Tibial nerve (tissue), 4 donors: ENCODE measurements at regions not wholly inside any gene's neighbourhood (a gene's known extent, or its start where the extent isn't known, plus 50 kb on each side); places are given as distances from the start of the nearest gene placed in this dataset.

Source experiments
- DNase-seq, 2 donors: peaks; one replicate each; pipeline ENCODE4 v3.0.0-alpha.2; 2019; ENCODE audit warnings: low spot score in 2 of 2
- H3K27ac ChIP-seq, 4 donors: fragments of 200-600 bp; sonication (generic) in 3 of 4; one replicate each; pipeline ENCODE4 v1.5.1; 2017 to 2019; ENCODE audit warnings: mild to moderate bottlenecking in 1 of 4
- H3K27me3 ChIP-seq, 2 donors: fragments of 200-600 bp; sonication (generic) in 1 of 2; one replicate each; pipeline versions ENCODE4 v1.5.1 to v1.6.0; 2017 to 2019
- H3K36me3 ChIP-seq, 3 donors: fragments of 200-600 bp; sonication (generic); one replicate each; pipeline ENCODE4 v1.5.1; 2018 to 2019
- H3K4me1 ChIP-seq, 4 donors: fragments of 200-600 bp; sonication (generic) in 3 of 4; one replicate each; pipeline ENCODE4 v1.5.1; 2017 to 2019
- H3K4me3 ChIP-seq, 4 donors: fragments of 200-600 bp; sonication (generic) in 3 of 4; one replicate each; pipeline ENCODE4 v1.5.1; 2017 to 2019; ENCODE audit warnings: mild to moderate bottlenecking in 1 of 4, moderate library complexity in 1 of 4
- H3K9me3 ChIP-seq, 4 donors: fragments of 200-600 bp; sonication (generic) in 3 of 4; one replicate each; pipeline ENCODE4 v1.5.1; 2017 to 2019
- EP300 ChIP-seq, 2 donors: sonication (generic); formaldehyde crosslinking; IDR thresholded peaks; one replicate each; pipeline ENCODE4 v1.6.1; 2017; ENCODE audit warnings: antibody characterized with exemption in 2 of 2, mild to moderate bottlenecking in 1 of 2
- POLR2A ChIP-seq, 2 donors: fragments of 450-650 bp; IDR thresholded peaks; one replicate each; pipeline ENCODE4 v1.6.1; 2017; ENCODE audit warnings: antibody characterized with exemption in 2 of 2, mild to moderate bottlenecking in 2 of 2, moderate library complexity in 2 of 2
- WGBS, 2 donors: methylation state at CpG; one replicate each; pipeline ENCODE4 v1.1.5; 2018; 5-methylcytosine and 5-hydroxymethylcytosine counted together
- TF ChIP-seq, protein P1 (sequence below), 5 experiments: fragments of 200-600 bp in 3 of 5; fragments of 450-650 bp in 2 of 5; sonication (generic) in 3 of 5; IDR thresholded peaks; one replicate each; pipeline ENCODE4 v1.5.1; 2016 to 2019; ENCODE audit warnings: antibody characterized with exemption in 5 of 5, mild to moderate bottlenecking in 3 of 5, moderate library complexity in 2 of 5

DNA sequence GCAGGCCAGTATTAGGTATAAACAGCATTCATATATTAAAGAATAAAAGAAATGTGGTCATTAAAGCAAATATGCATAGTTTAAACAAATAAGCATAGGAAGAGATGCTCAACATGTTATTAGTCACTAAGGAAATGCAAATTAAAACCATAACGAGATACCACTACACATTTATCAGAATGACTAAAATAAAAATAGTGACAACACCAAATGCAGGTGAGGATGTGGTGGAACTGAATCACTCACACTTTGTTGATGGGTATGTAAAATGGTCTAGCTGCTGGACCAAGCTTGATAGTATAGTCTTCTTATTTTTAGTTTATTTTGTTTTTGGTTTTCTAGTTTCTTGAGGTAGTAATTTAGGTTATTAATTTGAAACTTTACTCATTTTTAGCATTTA, 242.9 kb downstream of the HGF start:
- H3K27ac ChIP-seq = no peak overlapping the region

DNA sequence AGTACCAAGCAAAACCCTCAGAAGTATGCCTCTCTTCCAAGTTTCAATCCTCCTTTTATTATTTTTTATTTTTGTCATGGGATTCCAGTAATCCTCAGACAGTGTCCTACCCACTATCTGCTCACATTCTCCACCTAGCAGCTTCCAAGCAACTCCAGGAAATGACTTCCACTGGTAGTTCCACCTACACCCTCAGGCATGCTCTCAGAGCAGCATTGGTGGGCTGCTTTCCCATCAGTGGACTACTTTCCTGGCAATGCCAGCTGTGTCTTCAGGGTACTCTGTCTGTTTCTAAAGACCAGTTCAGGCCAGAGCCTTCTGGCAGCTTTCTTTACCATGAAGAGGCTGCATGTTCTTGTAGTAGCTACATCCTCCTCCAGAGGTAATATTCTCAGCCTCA, 244.0 kb downstream of the HGF start:
- no peaks in the 10 kb centered on the region for H3K4me1 ChIP-seq
- H3K9me3 ChIP-seq = no peaks in the 10 kb centered on the region
- no peaks in the 10 kb centered on the region for H3K27me3 ChIP-seq
- DNase-seq = no peak
- no peak overlapping the region for H3K27ac ChIP-seq
- TF ChIP-seq EP300 (IDR thresholded peaks at IDR 0.05) (no peak), POLR2A (IDR thresholded peaks at IDR 0.05) (no peak)
- TF ChIP-seq, protein P1, sequence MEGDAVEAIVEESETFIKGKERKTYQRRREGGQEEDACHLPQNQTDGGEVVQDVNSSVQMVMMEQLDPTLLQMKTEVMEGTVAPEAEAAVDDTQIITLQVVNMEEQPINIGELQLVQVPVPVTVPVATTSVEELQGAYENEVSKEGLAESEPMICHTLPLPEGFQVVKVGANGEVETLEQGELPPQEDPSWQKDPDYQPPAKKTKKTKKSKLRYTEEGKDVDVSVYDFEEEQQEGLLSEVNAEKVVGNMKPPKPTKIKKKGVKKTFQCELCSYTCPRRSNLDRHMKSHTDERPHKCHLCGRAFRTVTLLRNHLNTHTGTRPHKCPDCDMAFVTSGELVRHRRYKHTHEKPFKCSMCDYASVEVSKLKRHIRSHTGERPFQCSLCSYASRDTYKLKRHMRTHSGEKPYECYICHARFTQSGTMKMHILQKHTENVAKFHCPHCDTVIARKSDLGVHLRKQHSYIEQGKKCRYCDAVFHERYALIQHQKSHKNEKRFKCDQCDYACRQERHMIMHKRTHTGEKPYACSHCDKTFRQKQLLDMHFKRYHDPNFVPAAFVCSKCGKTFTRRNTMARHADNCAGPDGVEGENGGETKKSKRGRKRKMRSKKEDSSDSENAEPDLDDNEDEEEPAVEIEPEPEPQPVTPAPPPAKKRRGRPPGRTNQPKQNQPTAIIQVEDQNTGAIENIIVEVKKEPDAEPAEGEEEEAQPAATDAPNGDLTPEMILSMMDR (IDR thresholded peaks at IDR 0.05) = no peak
- H3K4me3 ChIP-seq = no peak overlapping the region
- H3K36me3 ChIP-seq = no peaks in the 10 kb centered on the region

More for the DNA sequence above, 242.9 kb downstream of the HGF start:
- Histone ChIP-seq H3K4me1 (no peaks in the 10 kb centered on the region), H3K36me3 (no peaks in the 10 kb centered on the region), H3K9me3 (no peaks in the 10 kb centered on the region), H3K4me3 (no peak overlapping the region), H3K27me3 (no peaks in the 10 kb centered on the region)
- WGBS, 2 donors = 88 to 89% methylated on average over 1 of the region's 1 CpG
- TF ChIP-seq, protein P1 (IDR thresholded peaks at IDR 0.05) = no peak
- TF ChIP-seq POLR2A (IDR thresholded peaks at IDR 0.05) (no peak), EP300 (IDR thresholded peaks at IDR 0.05) (no peak)
- no peak for DNase-seq

DNA sequence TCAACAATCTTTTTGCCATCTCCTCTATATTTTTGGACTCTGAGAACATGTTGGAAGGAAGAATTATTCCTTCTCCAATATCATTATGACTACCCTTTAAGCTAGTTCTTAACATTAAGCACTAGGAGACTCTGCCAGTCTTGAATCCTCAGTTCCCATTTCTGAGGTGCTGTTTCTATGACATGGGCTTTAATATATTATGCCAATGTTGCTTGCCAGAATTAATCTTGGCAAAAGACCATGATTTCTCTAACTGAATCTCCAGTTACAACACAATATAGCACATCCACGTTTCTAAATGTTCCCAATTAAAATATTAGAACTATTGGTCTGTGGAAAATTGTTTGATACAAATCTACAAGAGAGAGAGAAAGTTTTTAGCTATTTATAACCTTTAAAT, 250.0 kb downstream of the HGF start:
- H3K4me3 ChIP-seq = no peak overlapping the region
- no peaks in the 10 kb centered on the region for H3K27me3 ChIP-seq
- no peaks in the 10 kb centered on the region for H3K4me1 ChIP-seq
- no peaks in the 10 kb centered on the region for H3K9me3 ChIP-seq
- H3K27ac ChIP-seq = no peak overlapping the region
- no peak for DNase-seq
- WGBS, 2 donors = 20 to 25% methylated on average over 1 of the region's 1 CpG
- TF ChIP-seq EP300 (IDR thresholded peaks at IDR 0.05) (no peak), POLR2A (IDR thresholded peaks at IDR 0.05) (no peak)
- TF ChIP-seq, protein P1 (IDR thresholded peaks at IDR 0.05) = no peak
- H3K36me3 ChIP-seq = no peaks in the 10 kb centered on the region

DNA sequence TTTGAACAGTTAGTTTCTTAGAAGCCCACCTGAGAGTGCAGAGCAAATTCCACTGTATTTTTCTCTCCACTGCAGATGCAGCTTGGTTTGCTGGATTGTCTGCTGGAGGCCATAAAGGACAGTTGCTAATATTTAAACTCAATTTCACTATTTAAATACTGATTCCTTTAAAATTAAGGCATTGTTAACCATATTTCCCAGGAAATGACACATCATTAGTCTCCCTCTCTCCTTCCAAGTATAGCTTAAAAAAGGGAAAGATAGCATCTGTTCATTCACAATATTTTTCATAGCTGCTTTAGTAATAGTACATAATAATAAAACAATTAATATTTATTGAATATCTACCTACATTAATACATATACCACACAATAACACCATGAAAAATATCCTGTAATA, 252.9 kb downstream of the HGF start:
- H3K27me3 ChIP-seq = no peaks in the 10 kb centered on the region
- DNase-seq = no peak
- no peaks in the 10 kb centered on the region for H3K36me3 ChIP-seq
- H3K4me3 ChIP-seq = no peak overlapping the region
- no peak overlapping the region for H3K27ac ChIP-seq
- H3K4me1 ChIP-seq = no peaks in the 10 kb centered on the region
- no peaks in the 10 kb centered on the region for H3K9me3 ChIP-seq
- TF ChIP-seq, protein P1 (IDR thresholded peaks at IDR 0.05) = no peak
- TF ChIP-seq POLR2A (IDR thresholded peaks at IDR 0.05) = no peak
- no peak for TF ChIP-seq EP300 (IDR thresholded peaks at IDR 0.05)

DNA sequence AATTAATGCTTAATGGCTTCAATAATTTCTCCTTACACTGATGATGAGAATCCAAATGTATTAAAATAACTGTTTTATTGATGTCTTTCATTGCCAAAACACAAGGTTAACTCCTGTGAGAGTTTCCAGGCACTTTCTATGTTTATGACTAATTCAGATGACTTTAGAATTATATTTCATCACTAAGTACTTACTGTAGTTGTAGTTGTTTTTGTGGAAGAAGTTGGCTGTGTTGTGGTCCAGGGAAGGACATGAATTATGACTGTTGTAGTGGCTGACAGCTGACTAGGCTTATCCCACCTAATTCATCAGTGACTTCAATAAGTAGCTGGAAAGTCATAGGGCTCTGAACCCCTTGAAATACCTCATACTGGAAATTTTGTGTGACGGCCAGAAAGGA, 254.8 kb downstream of the HGF start:
- Histone ChIP-seq H3K27ac (no peak overlapping the region), H3K4me3 (no peak overlapping the region), H3K4me1 (no peaks in the 10 kb centered on the region), H3K36me3 (no peaks in the 10 kb centered on the region), H3K9me3 (no peaks in the 10 kb centered on the region), H3K27me3 (no peaks in the 10 kb centered on the region)
- TF ChIP-seq EP300 (IDR thresholded peaks at IDR 0.05) = no peak
- TF ChIP-seq, protein P1 (IDR thresholded peaks at IDR 0.05) = no peak
- no peak for DNase-seq
- WGBS, 2 donors = 88 to 97% methylated on average over 1 of the region's 1 CpG
